Naive B cell (primary cell): ENCODE measurements at regions not wholly inside any gene's neighbourhood (a gene's known extent, or its start where the extent isn't known, plus 50 kb on each side); places are given as distances from the start of the nearest gene placed in this dataset.

Source experiments
- ATAC-seq, 2 donors: fragments of 150-1000 bp; cut with Tn5 transposase; 2 replicates each; pipeline ENCODE4 v1.10.0; 2021; ENCODE audit warnings: low read depth in 2 of 2, mild to moderate bottlenecking in 2 of 2, moderate library complexity in 2 of 2
- DNase-seq: peaks from one replicate; pipeline ENCODE4 v3.0.0; 2022
- H3K27ac Mint-ChIP-seq, 6 donors: one replicate each; pipeline ENCODE4 v1.8.0; 2020 to 2022; ENCODE audit warnings: mild to moderate bottlenecking in 6 of 6, mixed read lengths in 6 of 6, moderate library complexity in 5 of 6, inconsistent platforms in 2 of 6
- H3K27me3 Mint-ChIP-seq, 3 donors: one replicate each; pipeline ENCODE4 v1.8.0; 2021 to 2022; ENCODE audit warnings: mixed read lengths in 3 of 3, mild to moderate bottlenecking in 1 of 3
- H3K36me3 Mint-ChIP-seq, 2 donors: one replicate each; pipeline ENCODE4 v1.8.0; 2020 to 2022; ENCODE audit warnings: mixed read lengths in 2 of 2, inconsistent platforms in 1 of 2, mild to moderate bottlenecking in 1 of 2
- H3K4me1 Mint-ChIP-seq, 3 donors: one replicate each; pipeline ENCODE4 v1.8.0; 2020 to 2022; ENCODE audit warnings: mixed read lengths in 3 of 3, inconsistent platforms in 1 of 3, mild to moderate bottlenecking in 1 of 3, moderate library complexity in 1 of 3
- H3K4me3 Mint-ChIP-seq, 8 donors: one replicate each; pipeline ENCODE4 v1.8.0; 2020 to 2022; ENCODE audit warnings: mild to moderate bottlenecking in 8 of 8, mixed read lengths in 8 of 8, moderate library complexity in 8 of 8, inconsistent platforms in 2 of 8
- H3K9me3 Mint-ChIP-seq, 7 donors: one replicate each; pipeline ENCODE4 v1.8.0; 2020 to 2022; ENCODE audit warnings: mixed read lengths in 7 of 7, mild to moderate bottlenecking in 5 of 7, inconsistent platforms in 2 of 7, moderate library complexity in 1 of 7

GRCh38 chr13:69459346-69459745, 648.3 kb upstream of the ATXN8OS start:
- no peaks in the 10 kb centered on the region for H3K27me3 Mint-ChIP-seq
- no peaks in the 10 kb centered on the region for H3K4me1 Mint-ChIP-seq
- H3K27ac Mint-ChIP-seq, result no peak overlapping the region
- no peak for DNase-seq
- peaks cover 0 to 4% (median 0%) of the 10 kb centered on the region in 7 donors for H3K9me3 Mint-ChIP-seq
- ATAC-seq, result no peak
- H3K4me3 Mint-ChIP-seq, result no peak overlapping the region
- no peaks in the 10 kb centered on the region for H3K36me3 Mint-ChIP-seq

GRCh38 chr13:69458013-69458412, 649.6 kb upstream of the ATXN8OS start:
- Mint-ChIP-seq H3K36me3 (no peaks in the 10 kb centered on the region), H3K4me3 (no peak overlapping the region), H3K9me3 (peaks cover 0 to 7% (median 2%) of the 10 kb centered on the region in 7 donors), H3K27me3 (no peaks in the 10 kb centered on the region), H3K27ac (no peak overlapping the region), H3K4me1 (no peaks in the 10 kb centered on the region)
- ATAC-seq, result no peak
- DNase-seq, result no peak

- Mint-ChIP-seq H3K27ac (no peak overlapping the region), H3K4me3 (no peak overlapping the region), H3K4me1 (no peaks in the 10 kb centered on the region), H3K27me3 (no peaks in the 10 kb centered on the region), H3K36me3 (no peaks in the 10 kb centered on the region), H3K9me3 (peaks cover 0 to 7% (median 2%) of the 10 kb centered on the region in 7 donors)
- no peak for DNase-seq
- ATAC-seq, result no peak
Observed at GRCh38 chr13:69450245-69450644, 657.4 kb upstream of the ATXN8OS start.

- H3K27ac Mint-ChIP-seq, result no peak overlapping the region
- H3K36me3 Mint-ChIP-seq, result no peaks in the 10 kb centered on the region
- H3K27me3 Mint-ChIP-seq, result no peaks in the 10 kb centered on the region
- H3K4me1 Mint-ChIP-seq, result no peaks in the 10 kb centered on the region
- no peak for ATAC-seq
- DNase-seq, result no peak
- peaks cover 14 to 59% (median 33%) of the 10 kb centered on the region in 7 donors for H3K9me3 Mint-ChIP-seq
- H3K4me3 Mint-ChIP-seq, result no peak overlapping the region
Observed at GRCh38 chr13:69425235-69425634, 682.4 kb upstream of the ATXN8OS start.

- no peak overlapping the region for H3K27ac Mint-ChIP-seq
- H3K27me3 Mint-ChIP-seq, result no peaks in the 10 kb centered on the region
- no peaks in the 10 kb centered on the region for H3K4me1 Mint-ChIP-seq
- peaks cover 17 to 50% (median 34%) of the 10 kb centered on the region in 7 donors for H3K9me3 Mint-ChIP-seq
- DNase-seq, result no peak
- H3K4me3 Mint-ChIP-seq, result peak overlapping the region in 1 of 8 donors; percentile 64
- no peak for ATAC-seq
- no peaks in the 10 kb centered on the region for H3K36me3 Mint-ChIP-seq
Observed at GRCh38 chr13:69423844-69424243, 683.8 kb upstream of the ATXN8OS start.

GRCh38 chr13:69418319-69418718, 689.3 kb upstream of the ATXN8OS start:
- H3K9me3 Mint-ChIP-seq, result peaks cover 0 to 14% (median 9%) of the 10 kb centered on the region in 7 donors
- no peaks in the 10 kb centered on the region for H3K4me1 Mint-ChIP-seq
- DNase-seq, result no peak
- no peaks in the 10 kb centered on the region for H3K27me3 Mint-ChIP-seq
- no peak overlapping the region for H3K27ac Mint-ChIP-seq
- no peak overlapping the region for H3K4me3 Mint-ChIP-seq
- H3K36me3 Mint-ChIP-seq, result no peaks in the 10 kb centered on the region
- no peak for ATAC-seq

GRCh38 chr13:69410761-69411160, 696.9 kb upstream of the ATXN8OS start:
- no peaks in the 10 kb centered on the region for H3K27me3 Mint-ChIP-seq
- no peak overlapping the region for H3K4me3 Mint-ChIP-seq
- H3K36me3 Mint-ChIP-seq, result no peaks in the 10 kb centered on the region
- no peaks in the 10 kb centered on the region for H3K4me1 Mint-ChIP-seq
- no peak overlapping the region for H3K27ac Mint-ChIP-seq
- DNase-seq (no peak), ATAC-seq (no peak)
- H3K9me3 Mint-ChIP-seq, result peaks cover 0 to 11% (median 4%) of the 10 kb centered on the region in 7 donors

GRCh38 chr13:69391756-69392155, 715.9 kb upstream of the ATXN8OS start:
- no peaks in the 10 kb centered on the region for H3K27me3 Mint-ChIP-seq
- ATAC-seq, result no peak
- no peaks in the 10 kb centered on the region for H3K36me3 Mint-ChIP-seq
- peaks cover 3 to 12% (median 5%) of the 10 kb centered on the region in 7 donors for H3K9me3 Mint-ChIP-seq
- no peaks in the 10 kb centered on the region for H3K4me1 Mint-ChIP-seq
- H3K4me3 Mint-ChIP-seq, result no peak overlapping the region
- no peak overlapping the region for H3K27ac Mint-ChIP-seq
- DNase-seq, result no peak

GRCh38 chr13:69389899-69390298, 717.7 kb upstream of the ATXN8OS start:
- H3K27ac Mint-ChIP-seq, result no peak overlapping the region
- peaks cover 0 to 15% (median 5%) of the 10 kb centered on the region in 7 donors for H3K9me3 Mint-ChIP-seq
- H3K4me1 Mint-ChIP-seq, result no peaks in the 10 kb centered on the region
- no peak for DNase-seq
- no peak overlapping the region for H3K4me3 Mint-ChIP-seq
- H3K36me3 Mint-ChIP-seq, result no peaks in the 10 kb centered on the region
- H3K27me3 Mint-ChIP-seq, result no peaks in the 10 kb centered on the region
- no peak for ATAC-seq

- ATAC-seq, result no peak
- Mint-ChIP-seq H3K9me3 (peaks cover 0 to 11% (median 6%) of the 10 kb centered on the region in 7 donors), H3K27ac (no peak overlapping the region), H3K27me3 (no peaks in the 10 kb centered on the region), H3K4me1 (no peaks in the 10 kb centered on the region), H3K4me3 (no peak overlapping the region), H3K36me3 (no peaks in the 10 kb centered on the region)
- DNase-seq, result no peak
Observed at GRCh38 chr13:69373747-69374425, 733.7 kb upstream of the ATXN8OS start.

- Mint-ChIP-seq H3K27ac (no peak overlapping the region), H3K4me1 (no peaks in the 10 kb centered on the region), H3K4me3 (no peak overlapping the region), H3K27me3 (no peaks in the 10 kb centered on the region), H3K36me3 (no peaks in the 10 kb centered on the region), H3K9me3 (peaks cover 0 to 15% (median 9%) of the 10 kb centered on the region in 7 donors)
- no peak for ATAC-seq
- no peak for DNase-seq
Observed at GRCh38 chr13:69363360-69363759, 744.3 kb upstream of the ATXN8OS start.

- Mint-ChIP-seq H3K4me1 (no peaks in the 10 kb centered on the region), H3K36me3 (no peaks in the 10 kb centered on the region)
Observed at GRCh38 chr13:69331245-69331644, 776.4 kb upstream of the ATXN8OS start.

GRCh38 chr13:69324090-69324886, 783.3 kb upstream of the ATXN8OS start:
- H3K27me3 Mint-ChIP-seq, result no peaks in the 10 kb centered on the region
- H3K36me3 Mint-ChIP-seq, result no peaks in the 10 kb centered on the region
- ATAC-seq (no peak), DNase-seq (no peak)
- no peaks in the 10 kb centered on the region for H3K9me3 Mint-ChIP-seq
- no peak overlapping the region for H3K27ac Mint-ChIP-seq
- H3K4me1 Mint-ChIP-seq, result no peaks in the 10 kb centered on the region
- H3K4me3 Mint-ChIP-seq, result no peak overlapping the region

More at GRCh38 chr13:69331245-69331644, 776.4 kb upstream of the ATXN8OS start:
- no peak for ATAC-seq
- H3K4me3 Mint-ChIP-seq, result no peak overlapping the region
- H3K27me3 Mint-ChIP-seq, result no peaks in the 10 kb centered on the region
- H3K9me3 Mint-ChIP-seq, result peaks cover 0 to 6% (median 0%) of the 10 kb centered on the region in 7 donors
- no peak for DNase-seq
- H3K27ac Mint-ChIP-seq, result no peak overlapping the region

- peaks cover 0 to 4% (median 0%) of the 10 kb centered on the region in 7 donors for H3K9me3 Mint-ChIP-seq
- H3K27me3 Mint-ChIP-seq, result no peaks in the 10 kb centered on the region
- no peaks in the 10 kb centered on the region for H3K4me1 Mint-ChIP-seq
- no peak overlapping the region for H3K4me3 Mint-ChIP-seq
- no peak overlapping the region for H3K27ac Mint-ChIP-seq
- DNase-seq (no peak), ATAC-seq (no peak)
- no peaks in the 10 kb centered on the region for H3K36me3 Mint-ChIP-seq
Observed at GRCh38 chr13:69319656-69320055, 788.0 kb upstream of the ATXN8OS start.
